ENCODE measurements at regions not wholly inside any gene's neighbourhood (a gene's known extent, or its start where the extent isn't known, plus 50 kb on each side); places are given as distances from the start of the nearest gene placed in this dataset.

GRCh38 chr3:34668915-34669314 is 870.5 kb downstream of the PDCD6IP start:
- in situ Hi-C loops (cut with HindIII; ENCODE audit: low pct_unique_long_range_greater_than_20kb, low sequenced_read_pairs): no loop called here
- H3K4me3 ChIP-seq (ENCODE audit: low read depth in 2 of 2, low read length in 2 of 2): no peak overlapping the region
- ATAC-seq (no peak), DNase-seq (ENCODE audit: low read depth, low spot score) (no peak)
- BruUV-seq (replicated peaks): no TSS peak
- intact Hi-C loops (cut with micrococcal nuclease; ENCODE audit: unreplicated experiment): no loop called here
- no peaks in the 10 kb centered on the region for H3K27me3 ChIP-seq (ENCODE audit: control insufficient read depth, insufficient read depth, low read length)
- no peaks in the 10 kb centered on the region for H3K4me1 ChIP-seq (ENCODE audit: control insufficient read depth, insufficient read depth, low read length)
- TF ChIP-seq SIN3A (IDR thresholded peaks at IDR 0.05; ENCODE audit: borderline replicate concordance, insufficient read depth, low read depth, low read length) (no peak), REST (IDR thresholded peaks at IDR 0.05; ENCODE audit: insufficient read depth in 1 of 2, low read depth in 2 of 2, low read length in 1 of 2) (no peak), TCF7L2 (IDR thresholded peaks at IDR 0.05; ENCODE audit: low read depth, low read length) (no peak), POLR2AphosphoS5 (IDR thresholded peaks at IDR 0.05; ENCODE audit: low read depth, low read length) (no peak)
- TF ChIP-seq, protein P1, sequence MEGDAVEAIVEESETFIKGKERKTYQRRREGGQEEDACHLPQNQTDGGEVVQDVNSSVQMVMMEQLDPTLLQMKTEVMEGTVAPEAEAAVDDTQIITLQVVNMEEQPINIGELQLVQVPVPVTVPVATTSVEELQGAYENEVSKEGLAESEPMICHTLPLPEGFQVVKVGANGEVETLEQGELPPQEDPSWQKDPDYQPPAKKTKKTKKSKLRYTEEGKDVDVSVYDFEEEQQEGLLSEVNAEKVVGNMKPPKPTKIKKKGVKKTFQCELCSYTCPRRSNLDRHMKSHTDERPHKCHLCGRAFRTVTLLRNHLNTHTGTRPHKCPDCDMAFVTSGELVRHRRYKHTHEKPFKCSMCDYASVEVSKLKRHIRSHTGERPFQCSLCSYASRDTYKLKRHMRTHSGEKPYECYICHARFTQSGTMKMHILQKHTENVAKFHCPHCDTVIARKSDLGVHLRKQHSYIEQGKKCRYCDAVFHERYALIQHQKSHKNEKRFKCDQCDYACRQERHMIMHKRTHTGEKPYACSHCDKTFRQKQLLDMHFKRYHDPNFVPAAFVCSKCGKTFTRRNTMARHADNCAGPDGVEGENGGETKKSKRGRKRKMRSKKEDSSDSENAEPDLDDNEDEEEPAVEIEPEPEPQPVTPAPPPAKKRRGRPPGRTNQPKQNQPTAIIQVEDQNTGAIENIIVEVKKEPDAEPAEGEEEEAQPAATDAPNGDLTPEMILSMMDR (IDR thresholded peaks at IDR 0.05): no peak
- no peaks in the 10 kb centered on the region for H3K9me3 ChIP-seq (ENCODE audit: control insufficient read depth, insufficient read depth, low read depth, low read length)
- no peaks in the 10 kb centered on the region for H3K36me3 ChIP-seq (ENCODE audit: control insufficient read depth, insufficient read depth, low read length)
- H3K27ac ChIP-seq (ENCODE audit: low read length): no peak overlapping the region
- ChIA-PET POLR2A (no interaction called here), CTCF (no interaction called here)

- no peak for DNase-seq (ENCODE audit: low read depth, low spot score)
- Histone ChIP-seq H3K27ac (ENCODE audit: low read length) (no peak overlapping the region), H3K36me3 (ENCODE audit: control insufficient read depth, insufficient read depth, low read length) (no peaks in the 10 kb centered on the region), H3K27me3 (ENCODE audit: control insufficient read depth, insufficient read depth, low read length) (no peaks in the 10 kb centered on the region), H3K4me3 (ENCODE audit: low read depth in 2 of 2, low read length in 2 of 2) (no peak overlapping the region), H3K9me3 (ENCODE audit: control insufficient read depth, insufficient read depth, low read depth, low read length) (no peaks in the 10 kb centered on the region), H3K4me1 (ENCODE audit: control insufficient read depth, insufficient read depth, low read length) (no peaks in the 10 kb centered on the region)
- no peak for TF ChIP-seq TCF7L2 (IDR thresholded peaks at IDR 0.05; ENCODE audit: low read depth, low read length)
- TF ChIP-seq POLR2AphosphoS5 (IDR thresholded peaks at IDR 0.05; ENCODE audit: low read depth, low read length): no peak
- TF ChIP-seq, protein P1 (IDR thresholded peaks at IDR 0.05): no peak
- TF ChIP-seq SIN3A (IDR thresholded peaks at IDR 0.05; ENCODE audit: borderline replicate concordance, insufficient read depth, low read depth, low read length): no peak
- intact Hi-C loops (cut with micrococcal nuclease; ENCODE audit: unreplicated experiment): no loop called here
- no TSS peak for BruUV-seq (replicated peaks)
- CTCF ChIA-PET: no interaction called here
- POLR2A ChIA-PET: no interaction called here
- in situ Hi-C loops (cut with HindIII; ENCODE audit: low pct_unique_long_range_greater_than_20kb, low sequenced_read_pairs): no loop called here
- no peak for ATAC-seq
Measured at GRCh38 chr3:34669490-34669889, 871.1 kb downstream of the PDCD6IP start.
